Transverse colon (tissue), 4 donors: ENCODE measurements at regions not wholly inside any gene's neighbourhood (a gene's known extent, or its start where the extent isn't known, plus 50 kb on each side); places are given as distances from the start of the nearest gene placed in this dataset.

Source experiments
- DNase-seq: peaks from one replicate; pipeline ENCODE4 v3.0.0-alpha.2; 2019
- H3K27ac ChIP-seq, 4 donors: fragments of 200-600 bp; sonication (generic); 2 replicates each; pipeline ENCODE4 v1.5.1; 2016 to 2018; ENCODE audit warnings: inconsistent platforms in 4 of 4
- H3K27me3 ChIP-seq: fragments of 200-600 bp; sonication (generic); 2 replicates; pipeline ENCODE4 v1.5.1; 2017; ENCODE audit warnings: inconsistent platforms
- H3K36me3 ChIP-seq, 4 donors: fragments of 200-600 bp; sonication (generic); 2 replicates each; pipeline ENCODE4 v1.5.1; 2017 to 2019; ENCODE audit warnings: inconsistent platforms in 4 of 4
- H3K4me1 ChIP-seq, 4 donors: fragments of 200-600 bp; sonication (generic); 2 replicates each; pipeline ENCODE4 v1.5.1; 2017 to 2020; ENCODE audit warnings: inconsistent platforms in 4 of 4
- H3K4me3 ChIP-seq, 4 donors: fragments of 200-600 bp; sonication (generic); 1 replicate in 1 of 4; 2 replicates in 3 of 4; pipeline versions ENCODE4 v1.5.1 to v1.6.1; 2017 to 2019; ENCODE audit warnings: inconsistent platforms in 4 of 4
- H3K9me3 ChIP-seq, 2 donors: fragments of 200-600 bp; sonication (generic); 2 replicates each; pipeline ENCODE4 v1.5.1; 2017 to 2019; ENCODE audit warnings: inconsistent platforms in 2 of 2
- CTCF ChIP-seq, 5 experiments: fragments of 200-600 bp in 3 of 5; fragments of 450-650 bp in 2 of 5; sonication (generic) in 3 of 5; IDR thresholded peaks; 1 replicate in 2 of 5; 2 replicates in 3 of 5; pipeline ENCODE4 v1.5.1; 2016 to 2017; ENCODE audit warnings: antibody characterized with exemption in 5 of 5, inconsistent platforms in 3 of 5, mild to moderate bottlenecking in 2 of 5, moderate library complexity in 1 of 5
- EP300 ChIP-seq: sonication (generic); formaldehyde crosslinking; IDR thresholded peaks from one replicate; pipeline ENCODE4 v1.6.1; 2017; ENCODE audit warnings: antibody characterized with exemption, low read depth
- POLR2A ChIP-seq: fragments of 450-650 bp; IDR thresholded peaks from one replicate; pipeline ENCODE4 v1.6.1; 2016; ENCODE audit warnings: antibody characterized with exemption, mild to moderate bottlenecking, moderate library complexity
- POLR2AphosphoS5 ChIP-seq, 3 donors: sonication (generic); formaldehyde crosslinking; IDR thresholded peaks; one replicate each; pipeline ENCODE4 v1.6.1; 2016; ENCODE audit warnings: antibody characterized with exemption in 3 of 3
- WGBS, 2 donors: methylation state at CpG; one replicate each; pipeline ENCODE4 v1.1.5; 2018; ENCODE audit warnings: low coverage in 1 of 2; 5-methylcytosine and 5-hydroxymethylcytosine counted together
- in situ Hi-C, 4 donors: fragments of 200-750 bp; cut with MboI; loops; one replicate each; pipeline versions ENCODE4 v1.15.0 to v1.15.1; 2017; ENCODE audit warnings: low sequenced_read_pairs in 3 of 4, low pct_ligation_motif_present in 1 of 4, low pct_unique_long_range_greater_than_20kb in 1 of 4
- intact Hi-C: fragments of 100-400 bp; cut with DNase I; formaldehyde crosslinking; loops from one replicate; pipeline ENCODE4 v1.15.1; 2023; ENCODE audit warnings: low total_unique reads

DNA sequence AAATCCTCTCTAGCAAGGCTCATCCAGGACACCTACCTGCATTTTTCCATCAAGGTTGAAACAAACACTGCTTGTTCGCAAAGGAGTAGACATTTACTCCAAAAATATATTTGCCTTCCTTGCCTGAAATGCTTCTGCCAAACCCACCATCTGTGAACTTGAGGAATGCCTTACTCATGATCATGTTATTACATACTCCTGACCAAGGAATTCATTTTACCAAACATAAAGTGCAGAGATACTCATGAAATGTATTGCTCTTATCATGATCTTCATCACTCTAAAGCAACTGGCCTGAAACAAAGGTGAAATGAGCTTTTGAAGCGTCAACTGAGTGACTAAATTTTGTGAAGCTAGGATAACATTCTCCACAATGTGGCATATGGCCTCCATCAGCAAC lies 243.1 kb upstream of the CCDC179 start:
- WGBS, 2 donors, result 89% methylated on average over 2 of the region's 2 CpGs; no CpG with 5 or more reads in 1 of the 2 donors
- Histone ChIP-seq H3K4me1 (no peaks in the 10 kb centered on the region), H3K27ac (no peak overlapping the region), H3K27me3 (no peaks in the 10 kb centered on the region), H3K9me3 (no peaks in the 10 kb centered on the region), H3K36me3 (no peaks in the 10 kb centered on the region), H3K4me3 (no peak overlapping the region)
- intact Hi-C loops, result no loop called here
- in situ Hi-C loops, result no loop called here
- DNase-seq, result no peak
- no peak for TF ChIP-seq POLR2AphosphoS5 (IDR thresholded peaks at IDR 0.05)
- TF ChIP-seq POLR2A, result no peak
- no peak for TF ChIP-seq CTCF (IDR thresholded peaks at IDR 0.05)
- no peak for TF ChIP-seq EP300

- Histone ChIP-seq H3K4me1 (peaks cover 0 to 10% (median 0%) of the 10 kb centered on the region in 4 donors), H3K4me3 (no peak overlapping the region), H3K27me3 (no peaks in the 10 kb centered on the region), H3K27ac (no peak overlapping the region), H3K9me3 (no peaks in the 10 kb centered on the region), H3K36me3 (no peaks in the 10 kb centered on the region)
- intact Hi-C loops, result no loop called here
- DNase-seq, result no peak
- in situ Hi-C loops, result no loop called here
- WGBS, 2 donors, result 20 to 61% methylated on average over 1 to 2 of the region's 2 CpGs
- TF ChIP-seq POLR2AphosphoS5 (IDR thresholded peaks at IDR 0.05) (no peak), EP300 (no peak), POLR2A (no peak), CTCF (IDR thresholded peaks at IDR 0.05) (no peak)
Measured at GRCh38 chr11:23111527-23111926, 251.3 kb upstream of the CCDC179 start.

DNA sequence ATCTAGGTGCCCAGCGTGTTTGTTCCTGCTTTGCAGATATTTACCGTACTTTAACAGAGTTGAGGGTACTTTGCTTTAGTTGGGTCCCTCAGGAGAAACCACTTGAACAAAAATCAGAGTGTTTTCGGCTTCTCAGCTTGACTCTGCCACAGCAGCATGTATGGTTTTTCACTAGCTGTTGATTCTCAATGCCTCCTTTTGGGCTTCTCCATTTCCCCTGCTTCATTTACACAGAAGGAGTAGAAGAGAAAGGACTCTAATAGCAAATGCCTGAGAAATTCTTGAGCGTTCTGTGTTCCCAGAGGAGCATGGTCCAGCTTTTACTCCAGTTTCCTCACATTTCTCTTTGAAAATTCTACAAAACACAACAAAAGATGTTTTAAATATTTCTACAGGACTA lies 252.1 kb upstream of the CCDC179 start:
- 65 to 93% methylated on average over 3 to 4 of the region's 4 CpGs for WGBS, 2 donors
- in situ Hi-C loops, result no loop called here

GRCh38 chr11:23112987-23113886 lies 253.0 kb upstream of the CCDC179 start:
- DNase-seq, result peak; percentile 77
- in situ Hi-C loops (no loop called here), intact Hi-C loops (no loop called here)
- H3K27ac ChIP-seq, result peak overlapping the region; percentile 18 to 70 (median 40)
- H3K9me3 ChIP-seq, result no peaks in the 10 kb centered on the region
- H3K4me1 ChIP-seq, result peaks cover 0 to 10% (median 0%) of the 10 kb centered on the region in 4 donors
- H3K36me3 ChIP-seq, result no peaks in the 10 kb centered on the region
- no peaks in the 10 kb centered on the region for H3K27me3 ChIP-seq
- no peak for TF ChIP-seq POLR2A
- no peak for TF ChIP-seq EP300
- peak in 1 of 3 donors; percentile 58 for TF ChIP-seq POLR2AphosphoS5 (IDR thresholded peaks at IDR 0.05)
- TF ChIP-seq CTCF (IDR thresholded peaks at IDR 0.05), result peak; percentile 35 to 64 (median 57)
- WGBS, 2 donors, result 30 to 32% methylated on average over 6 to 10 of the region's 10 CpGs
- no peak overlapping the region for H3K4me3 ChIP-seq

More for the DNA sequence above, 252.1 kb upstream of the CCDC179 start:
- H3K9me3 ChIP-seq, result no peaks in the 10 kb centered on the region
- H3K27ac ChIP-seq, result no peak overlapping the region
- no peak for TF ChIP-seq POLR2AphosphoS5 (IDR thresholded peaks at IDR 0.05)
- no peak for TF ChIP-seq POLR2A
- no peak for TF ChIP-seq EP300
- TF ChIP-seq CTCF (IDR thresholded peaks at IDR 0.05), result no peak
- intact Hi-C loops, result no loop called here
- no peak for DNase-seq
- no peaks in the 10 kb centered on the region for H3K36me3 ChIP-seq
- H3K4me3 ChIP-seq, result no peak overlapping the region
- H3K27me3 ChIP-seq, result no peaks in the 10 kb centered on the region
- peaks cover 0 to 10% (median 0%) of the 10 kb centered on the region in 4 donors for H3K4me1 ChIP-seq
